ENCODE measurements at regions not wholly inside any gene's neighbourhood (a gene's known extent, or its start where the extent isn't known, plus 50 kb on each side); places are given as distances from the start of the nearest gene placed in this dataset.

DNA sequence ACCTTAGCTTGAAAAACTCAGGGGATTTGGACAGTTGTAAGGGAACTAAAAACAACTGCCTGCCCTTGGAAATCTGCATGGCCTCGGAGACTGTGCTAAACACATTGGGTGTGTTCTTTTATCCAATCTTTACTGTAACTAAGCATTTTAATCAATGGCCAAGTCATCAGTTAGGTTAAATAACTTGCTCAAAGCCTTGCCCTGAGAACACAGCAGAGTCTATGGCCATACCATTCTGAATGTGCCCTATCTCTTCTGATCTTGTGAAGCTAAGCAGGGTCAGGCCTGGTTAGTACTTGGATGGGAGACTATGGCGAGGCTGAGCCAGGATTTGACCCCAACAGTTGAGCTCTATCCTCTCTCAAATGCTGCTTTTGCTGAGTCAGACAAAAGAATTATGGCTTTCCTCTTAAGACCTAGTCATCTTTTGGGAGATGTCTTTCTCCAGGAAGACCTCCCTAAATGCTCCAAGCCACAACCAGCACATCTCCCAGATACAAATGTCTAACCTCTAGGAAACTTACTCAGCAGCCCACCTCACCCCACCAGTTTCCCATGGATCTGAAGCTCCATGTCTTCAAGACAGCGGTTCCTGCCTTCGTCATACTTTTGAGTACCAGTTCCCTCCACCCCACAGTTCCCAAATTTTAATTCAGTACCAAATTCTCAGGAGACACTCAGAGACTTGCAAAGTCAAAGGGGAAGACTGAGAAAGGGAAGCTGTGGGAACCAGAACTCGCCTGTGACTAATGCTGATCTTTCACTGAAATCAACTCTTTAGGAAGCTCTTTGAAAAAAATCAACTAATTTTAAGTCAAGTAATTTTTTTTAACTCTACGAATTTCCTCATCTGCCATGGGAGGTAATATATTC lies 336.1 kb downstream of the MAF start:
- POLR2A ChIA-PET: no interaction called here
- Histone ChIP-seq H3K9me3 (ENCODE audit: low read length) (no peaks in the 10 kb centered on the region), H2AFZ (ENCODE audit: low read length) (no peak overlapping the region), H3K27ac (ENCODE audit: extremely low read length, insufficient read depth, low read length) (no peak overlapping the region), H3K4me1 (ENCODE audit: insufficient read depth, low read length) (no peaks in the 10 kb centered on the region), H3K4me2 (ENCODE audit: low read depth, low read length) (no peak overlapping the region), H3K27me3 (ENCODE audit: control insufficient read depth in 1 of 2, insufficient read depth in 2 of 2, low read length in 2 of 2) (0 out of 5 replicates have a peak, but pooled peaks cover 0 to 5% of the 10 kb centered on the region in 2 experiments), H3K9ac (ENCODE audit: insufficient read depth, low read depth, low read length) (no peak overlapping the region), H4K20me1 (ENCODE audit: insufficient read depth, low read length) (no peaks in the 10 kb centered on the region), H3K36me3 (replicated peaks in 1 of 2; ENCODE audit: control insufficient read depth in 1 of 2, insufficient read depth in 2 of 2, low read length in 2 of 2) (no peaks in the 10 kb centered on the region), H3K79me2 (ENCODE audit: insufficient read depth, low read length) (no peaks in the 10 kb centered on the region), H3K4me3 (replicated peaks in 1 of 3; ENCODE audit: insufficient read depth in 1 of 3, low read depth in 2 of 3, low read length in 3 of 3) (no peak overlapping the region)
- WGBS (ENCODE audit: low lambda C conversion rate): 29% methylated on average over 6 of the region's 6 CpGs
- DNase-seq (ENCODE audit: low spot score) (no peak), ATAC-seq (no peak), FAIRE-seq (no peak)
- intact Hi-C loops (cut with micrococcal nuclease; ENCODE audit: unreplicated experiment): loop anchor here (5.0 kb wide), 2 partner anchors 338 to 1037 kb away; partner anchors contain the start of gene MAF
- TF ChIP-seq MAFF (IDR thresholded peaks at IDR 0.05; ENCODE audit: low read depth, low read length) (peak; percentile 79), MAFK (conservative IDR thresholded peaks at IDR 0.05 in 1 of 2, IDR thresholded peaks at IDR 0.05 in 1 of 2; ENCODE audit: low read length in 2 of 2) (peak; percentile 72 to 92), ZNF282 (IDR thresholded peaks at IDR 0.05; ENCODE audit: partially characterized antibody) (no peak), EHMT2 (IDR thresholded peaks at IDR 0.05; ENCODE audit: borderline replicate concordance, low read depth, low read length) (no peak), GTF3A (CRISPR knock-in tag; conservative IDR thresholded peaks at IDR 0.05) (peak; percentile 100), KDM6A (CRISPR knock-in tag; IDR thresholded peaks at IDR 0.05; ENCODE audit: low read depth) (no peak), CHD2 (IDR thresholded peaks at IDR 0.05; ENCODE audit: low read depth, low read length) (no peak)
- TF ChIP-seq, protein P1, sequence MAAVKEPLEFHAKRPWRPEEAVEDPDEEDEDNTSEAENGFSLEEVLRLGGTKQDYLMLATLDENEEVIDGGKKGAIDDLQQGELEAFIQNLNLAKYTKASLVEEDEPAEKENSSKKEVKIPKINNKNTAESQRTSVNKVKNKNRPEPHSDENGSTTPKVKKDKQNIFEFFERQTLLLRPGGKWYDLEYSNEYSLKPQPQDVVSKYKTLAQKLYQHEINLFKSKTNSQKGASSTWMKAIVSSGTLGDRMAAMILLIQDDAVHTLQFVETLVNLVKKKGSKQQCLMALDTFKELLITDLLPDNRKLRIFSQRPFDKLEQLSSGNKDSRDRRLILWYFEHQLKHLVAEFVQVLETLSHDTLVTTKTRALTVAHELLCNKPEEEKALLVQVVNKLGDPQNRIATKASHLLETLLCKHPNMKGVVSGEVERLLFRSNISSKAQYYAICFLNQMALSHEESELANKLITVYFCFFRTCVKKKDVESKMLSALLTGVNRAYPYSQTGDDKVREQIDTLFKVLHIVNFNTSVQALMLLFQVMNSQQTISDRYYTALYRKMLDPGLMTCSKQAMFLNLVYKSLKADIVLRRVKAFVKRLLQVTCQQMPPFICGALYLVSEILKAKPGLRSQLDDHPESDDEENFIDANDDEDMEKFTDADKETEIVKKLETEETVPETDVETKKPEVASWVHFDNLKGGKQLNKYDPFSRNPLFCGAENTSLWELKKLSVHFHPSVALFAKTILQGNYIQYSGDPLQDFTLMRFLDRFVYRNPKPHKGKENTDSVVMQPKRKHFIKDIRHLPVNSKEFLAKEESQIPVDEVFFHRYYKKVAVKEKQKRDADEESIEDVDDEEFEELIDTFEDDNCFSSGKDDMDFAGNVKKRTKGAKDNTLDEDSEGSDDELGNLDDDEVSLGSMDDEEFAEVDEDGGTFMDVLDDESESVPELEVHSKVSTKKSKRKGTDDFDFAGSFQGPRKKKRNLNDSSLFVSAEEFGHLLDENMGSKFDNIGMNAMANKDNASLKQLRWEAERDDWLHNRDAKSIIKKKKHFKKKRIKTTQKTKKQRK (IDR thresholded peaks at IDR 0.05; ENCODE audit: low read length): no peak
- TF ChIP-seq, protein P2, sequence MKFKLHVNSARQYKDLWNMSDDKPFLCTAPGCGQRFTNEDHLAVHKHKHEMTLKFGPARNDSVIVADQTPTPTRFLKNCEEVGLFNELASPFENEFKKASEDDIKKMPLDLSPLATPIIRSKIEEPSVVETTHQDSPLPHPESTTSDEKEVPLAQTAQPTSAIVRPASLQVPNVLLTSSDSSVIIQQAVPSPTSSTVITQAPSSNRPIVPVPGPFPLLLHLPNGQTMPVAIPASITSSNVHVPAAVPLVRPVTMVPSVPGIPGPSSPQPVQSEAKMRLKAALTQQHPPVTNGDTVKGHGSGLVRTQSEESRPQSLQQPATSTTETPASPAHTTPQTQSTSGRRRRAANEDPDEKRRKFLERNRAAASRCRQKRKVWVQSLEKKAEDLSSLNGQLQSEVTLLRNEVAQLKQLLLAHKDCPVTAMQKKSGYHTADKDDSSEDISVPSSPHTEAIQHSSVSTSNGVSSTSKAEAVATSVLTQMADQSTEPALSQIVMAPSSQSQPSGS (CRISPR knock-in tag; IDR thresholded peaks at IDR 0.05): no peak
- TF ChIP-seq, protein P3, sequence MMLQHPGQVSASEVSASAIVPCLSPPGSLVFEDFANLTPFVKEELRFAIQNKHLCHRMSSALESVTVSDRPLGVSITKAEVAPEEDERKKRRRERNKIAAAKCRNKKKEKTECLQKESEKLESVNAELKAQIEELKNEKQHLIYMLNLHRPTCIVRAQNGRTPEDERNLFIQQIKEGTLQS (CRISPR knock-in tag; IDR thresholded peaks at IDR 0.05): no peak
- TF ChIP-seq, protein P4, sequence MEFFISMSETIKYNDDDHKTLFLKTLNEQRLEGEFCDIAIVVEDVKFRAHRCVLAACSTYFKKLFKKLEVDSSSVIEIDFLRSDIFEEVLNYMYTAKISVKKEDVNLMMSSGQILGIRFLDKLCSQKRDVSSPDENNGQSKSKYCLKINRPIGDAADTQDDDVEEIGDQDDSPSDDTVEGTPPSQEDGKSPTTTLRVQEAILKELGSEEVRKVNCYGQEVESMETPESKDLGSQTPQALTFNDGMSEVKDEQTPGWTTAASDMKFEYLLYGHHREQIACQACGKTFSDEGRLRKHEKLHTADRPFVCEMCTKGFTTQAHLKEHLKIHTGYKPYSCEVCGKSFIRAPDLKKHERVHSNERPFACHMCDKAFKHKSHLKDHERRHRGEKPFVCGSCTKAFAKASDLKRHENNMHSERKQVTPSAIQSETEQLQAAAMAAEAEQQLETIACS (CRISPR knock-in tag; IDR thresholded peaks at IDR 0.05): no peak
- no TSS peak for BruUV-seq (replicated peaks)
- CTCF ChIA-PET (ENCODE audit: low intra/inter-chr PET ratio, low total read pairs): no interaction called here
- in situ Hi-C loops (cut with HindIII; ENCODE audit: extremely low pct_ligation_motif_present, low pct_unique_long_range_greater_than_20kb): no loop called here
